ENCODE measurements at regions not wholly inside any gene's neighbourhood (a gene's known extent, or its start where the extent isn't known, plus 50 kb on each side); places are given as distances from the start of the nearest gene placed in this dataset.
A peak's percentile ranks its signal among the peaks of the same experiment; 100 is the strongest.
"Not testable (repeated sequence)": the region's sequence is repeated elsewhere in the genome, so short reads cannot be mapped to it uniquely, and the experiment has no call there.

- no peak for DNase-seq (ENCODE audit: low read depth in 2 of 2)
These were observed 183.1 kb upstream of the PRSS58 start for GRCh38 chr7:142440906-142441411.

GRCh38 chr7:142440219-142440905, 182.5 kb upstream of the PRSS58 start:
- DNase-seq (ENCODE audit: low read depth in 2 of 2), result no peak

- no peak for DNase-seq (ENCODE audit: low read depth in 2 of 2)
These were observed 181.9 kb upstream of the PRSS58 start for GRCh38 chr7:142439739-142440138.

- DNase-seq (ENCODE audit: low read depth in 2 of 2), result no peak
These were observed 181.2 kb upstream of the PRSS58 start for GRCh38 chr7:142438923-142439515.

GRCh38 chr7:142438235-142438922, 180.5 kb upstream of the PRSS58 start:
- DNase-seq (ENCODE audit: low read depth in 2 of 2), result no peak

GRCh38 chr7:142437741-142438140, 179.9 kb upstream of the PRSS58 start:
- DNase-seq (ENCODE audit: low read depth in 2 of 2), result no peak

- DNase-seq (ENCODE audit: low read depth in 2 of 2), result no peak
These were observed 178.7 kb upstream of the PRSS58 start for GRCh38 chr7:142436601-142437000.

- not testable (repeated sequence) for DNase-seq (ENCODE audit: low read depth in 2 of 2)
These were observed 177.7 kb upstream of the PRSS58 start for GRCh38 chr7:142435606-142436005.

GRCh38 chr7:142434666-142435167, 176.9 kb upstream of the PRSS58 start:
- DNase-seq (ENCODE audit: low read depth in 2 of 2), result no peak

- DNase-seq (ENCODE audit: low read depth in 2 of 2), result not testable (repeated sequence)
These were observed 176.3 kb upstream of the PRSS58 start for GRCh38 chr7:142434133-142434532.

GRCh38 chr7:142432377-142432776, 174.5 kb upstream of the PRSS58 start:
- no peak for DNase-seq (ENCODE audit: low read depth in 2 of 2)

- no peak for DNase-seq (ENCODE audit: low read depth in 2 of 2)
These were observed 173.6 kb upstream of the PRSS58 start for GRCh38 chr7:142431491-142431890.

- no peak for DNase-seq (ENCODE audit: low read depth in 2 of 2)
These were observed 170.2 kb upstream of the PRSS58 start for GRCh38 chr7:142428094-142428493.

GRCh38 chr7:142425281-142425680, 167.4 kb upstream of the PRSS58 start:
- DNase-seq (ENCODE audit: low read depth in 2 of 2), result no peak

- DNase-seq (ENCODE audit: low read depth in 2 of 2), result no peak
These were observed 164.8 kb upstream of the PRSS58 start for GRCh38 chr7:142422621-142423020.

GRCh38 chr7:142420554-142421362, 162.9 kb upstream of the PRSS58 start:
- DNase-seq (ENCODE audit: low read depth in 2 of 2), result no peak

- no peak for DNase-seq (ENCODE audit: low read depth in 2 of 2)
These were observed 160.5 kb upstream of the PRSS58 start for GRCh38 chr7:142418326-142418725.

GRCh38 chr7:142414915-142415314, 157.1 kb upstream of the PRSS58 start:
- no peak for DNase-seq (ENCODE audit: low read depth in 2 of 2)

- no peak for DNase-seq (ENCODE audit: low read depth in 2 of 2)
These were observed 156.3 kb upstream of the PRSS58 start for GRCh38 chr7:142414135-142414534.

- DNase-seq (ENCODE audit: low read depth in 2 of 2), result no peak
These were observed 155.6 kb upstream of the PRSS58 start for GRCh38 chr7:142413280-142414000.

GRCh38 chr7:142412551-142413193, 154.8 kb upstream of the PRSS58 start:
- peak in 1 of 2 experiments; percentile 16 for DNase-seq (ENCODE audit: low read depth in 2 of 2)

All from stimulated activated CD4-positive, alpha-beta T cell treated with anti-CD3 and anti-CD28 coated beads, Interleukin-12 subunit alpha, Interleukin-12 subunit beta, amount 100 ng/mL, for 24 hours (primary cell).